Endothelial cell of umbilical vein (primary cell): ENCODE measurements at regions not wholly inside any gene's neighbourhood (a gene's known extent, or its start where the extent isn't known, plus 50 kb on each side); places are given as distances from the start of the nearest gene placed in this dataset.

ENCODE experiments used
- BruUV-seq: library from RNA; stranded (reverse); fragments of 400-500 nt; replicated peaks from 2 replicates; lab custom pipeline; 2021; lab: Mats Ljungman, UMichigan
- CTCF ChIA-PET: fragments of 300-600, 350-600 bp; sonication (Branson Sonifier 250); formaldehyde crosslinking; loops from one replicate; lab custom pipeline; 2021; ENCODE audit warnings: antibody characterized with exemption, inconsistent platforms; lab: Charles Lee
- POLR2A ChIA-PET: fragments of 300-600, 350-600 bp; sonication (Branson Sonifier 250); formaldehyde crosslinking; loops from one replicate; lab custom pipeline; 2021; ENCODE audit warnings: antibody characterized with exemption, inconsistent platforms; lab: Charles Lee
- DNase-seq: peaks from one replicate; pipeline ENCODE4 v3.0.0-alpha.2; 2011; ENCODE audit warnings: low read depth, low spot score
- FAIRE-seq: peaks from 2 replicates; lab custom pipeline; 2011; peaks lifted over from hg19 to GRCh38; lab: Jason Lieb, UNC
- H2AFZ ChIP-seq: 2 replicates; pipeline ENCODE4 v1.6.0; 2012; ENCODE audit warnings: low read depth, low read length, control low read depth, inconsistent platforms
- H3K27ac ChIP-seq: 2 replicates; pipeline ENCODE4 v1.5.1; 2011; ENCODE audit warnings: low read depth, mild to moderate bottlenecking, control low read depth, low read length, moderate library complexity; ENCODE audit not compliant: insufficient read depth
- H3K27me3 ChIP-seq, 2 experiments: 2 replicates each; pipeline versions ENCODE4 v1.6.0 to v1.6.1; 2011; ENCODE audit warnings: low read length in 2 of 2, mixed read lengths in 1 of 2; ENCODE audit not compliant: control insufficient read depth in 2 of 2, insufficient read depth in 2 of 2
- H3K36me3 ChIP-seq, 2 experiments: 2 replicates in 1 of 2; 3 replicates in 1 of 2; pipeline ENCODE4 v1.5.1; 2011; ENCODE audit warnings: low read length in 2 of 2, mild to moderate bottlenecking in 1 of 2, moderate library complexity in 1 of 2; ENCODE audit not compliant: control insufficient read depth in 2 of 2, insufficient read depth in 2 of 2; ENCODE audit errors: extremely low read depth in 1 of 2
- H3K4me1 ChIP-seq: 3 replicates; pipeline ENCODE4 v1.5.1; 2011; ENCODE audit warnings: mild to moderate bottlenecking, low read length; ENCODE audit not compliant: control insufficient read depth, insufficient read depth; ENCODE audit errors: extremely low read depth
- H3K4me2 ChIP-seq: 2 replicates; pipeline ENCODE4 v1.6.1; 2011; ENCODE audit warnings: low read length, control low read depth, mixed read lengths; ENCODE audit not compliant: insufficient read depth
- H3K4me3 ChIP-seq, 3 experiments: fragments of 200-600 bp in 1 of 3; sonication (generic), shearing (Covaris generic) in 1 of 3; replicated peaks in 1 of 3; 2 replicates each; pipeline ENCODE4 v1.5.1; 2011 to 2016; ENCODE audit warnings: control low read depth in 3 of 3, low read length in 3 of 3, mild to moderate bottlenecking in 2 of 3, inconsistent platforms in 1 of 3, low read depth in 1 of 3, moderate library complexity in 1 of 3; ENCODE audit not compliant: insufficient read depth in 1 of 3
- H3K79me2 ChIP-seq: 2 replicates; pipeline ENCODE4 v1.6.0; 2012; ENCODE audit warnings: low read length, inconsistent platforms; ENCODE audit not compliant: control insufficient read depth, insufficient read depth
- H3K9ac ChIP-seq: replicated peaks from 2 replicates; pipeline ENCODE3; 2011; ENCODE audit warnings: low read length, control low read depth; ENCODE audit not compliant: insufficient read depth; ENCODE audit errors: extremely low read depth
- H3K9me1 ChIP-seq: replicated peaks from 3 replicates; pipeline ENCODE4 v1.6.0; 2011; ENCODE audit warnings: mild to moderate bottlenecking, low read length; ENCODE audit not compliant: control insufficient read depth, insufficient read depth; ENCODE audit errors: extremely low read depth
- H3K9me3 ChIP-seq: replicated peaks from 2 replicates; pipeline ENCODE4 v1.5.1; 2012; ENCODE audit warnings: low read length, inconsistent platforms; ENCODE audit not compliant: control insufficient read depth, insufficient read depth
- H4K20me1 ChIP-seq: replicated peaks from 2 replicates; pipeline ENCODE3; 2011; ENCODE audit warnings: mild to moderate bottlenecking, low read length; ENCODE audit not compliant: control insufficient read depth, insufficient read depth; ENCODE audit errors: extremely low read depth
- CTCF ChIP-seq, 2 donors: IDR thresholded peaks; 1 replicate in 1 of 2; 2 replicates in 1 of 2; pipeline ENCODE4 v1.5.1; 2011; ENCODE audit warnings: low read length in 2 of 2, mild to moderate bottlenecking in 2 of 2, moderate library complexity in 2 of 2, control low read depth in 1 of 2, inconsistent platforms in 1 of 2, low read depth in 1 of 2; ENCODE audit not compliant: insufficient read depth in 1 of 2; ENCODE audit errors: extremely low read depth in 1 of 2
- EZH2 ChIP-seq: IDR thresholded peaks from 2 replicates; pipeline ENCODE4 v1.6.1; 2012; ENCODE audit warnings: borderline replicate concordance, low read depth, mild to moderate bottlenecking, moderate library complexity, low read length, inconsistent platforms; ENCODE audit not compliant: severe bottlenecking
- FOS ChIP-seq: IDR thresholded peaks from 2 replicates; pipeline ENCODE4 v1.6.1; 2011; ENCODE audit warnings: mild to moderate bottlenecking, low read length, moderate library complexity, borderline replicate concordance; ENCODE audit not compliant: insufficient read depth
- GATA2 ChIP-seq: IDR thresholded peaks from 2 replicates; pipeline ENCODE4 v1.7.0; 2011; ENCODE audit warnings: low read depth, mild to moderate bottlenecking, moderate library complexity, mixed read lengths, low read length; ENCODE audit not compliant: insufficient read length, insufficient read depth
- JUN ChIP-seq: IDR thresholded peaks from 2 replicates; pipeline ENCODE4 v1.6.1; 2011; ENCODE audit warnings: borderline replicate concordance, low read depth; ENCODE audit not compliant: insufficient read length, insufficient read depth
- MAX ChIP-seq: IDR thresholded peaks from 2 replicates; pipeline ENCODE4 v1.6.1; 2011; ENCODE audit not compliant: insufficient read depth, insufficient read length
- MYC ChIP-seq: IDR thresholded peaks from one replicate; pipeline ENCODE4 v1.6.1; 2011; ENCODE audit warnings: mild to moderate bottlenecking, low read depth, low read length
- POLR2A ChIP-seq: IDR thresholded peaks from 2 replicates; pipeline ENCODE4 v1.6.1; 2012; ENCODE audit warnings: low read depth, mild to moderate bottlenecking, control low read depth, low read length
- POLR2AphosphoS5 ChIP-seq: IDR thresholded peaks from 2 replicates; pipeline ENCODE4 v1.6.1; 2012; ENCODE audit warnings: low read depth, mild to moderate bottlenecking, control low read depth, low read length, moderate library complexity; ENCODE audit not compliant: insufficient read depth
- dilution Hi-C: fragments of 300-500 bp; cut with MboI; formaldehyde crosslinking; loops from one replicate; pipeline ENCODE4 v1.15.0; 2019; ENCODE audit warnings: low sequenced_read_pairs; ENCODE audit not compliant: extremely low pct_ligation_motif_present
- intact Hi-C: fragments of 100-400 bp; cut with micrococcal nuclease; formaldehyde crosslinking; loops from one replicate; pipeline ENCODE4 v1.10.0; 2022

DNA sequence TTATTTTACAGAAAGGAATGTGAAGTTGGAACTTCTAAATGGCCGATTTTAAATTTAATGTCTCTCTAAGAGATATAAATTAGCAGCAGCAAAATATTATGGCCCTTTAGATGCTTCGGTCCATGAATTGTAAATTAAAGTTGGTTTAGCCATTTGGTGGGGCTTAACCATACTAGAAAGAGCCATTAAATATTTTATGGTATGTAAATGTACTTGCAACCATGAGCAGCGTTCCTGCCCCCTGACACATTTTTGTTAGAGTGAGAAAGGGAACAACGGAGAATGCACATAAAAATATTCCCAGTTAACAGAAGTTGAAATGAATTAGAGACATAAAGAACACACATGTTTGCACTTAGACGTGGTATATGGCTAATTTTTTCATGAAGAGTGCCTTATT, 237.9 kb downstream of the MYLK4 start:
- no TSS peak for BruUV-seq
- no peaks in the 10 kb centered on the region for H3K9me1 ChIP-seq
- H3K4me2 ChIP-seq = no peak overlapping the region
- no peak overlapping the region for H2AFZ ChIP-seq
- H3K27me3 ChIP-seq = peaks cover 0 to under 1% of the 10 kb centered on the region in 2 experiments
- H4K20me1 ChIP-seq = no peaks in the 10 kb centered on the region
- no peak overlapping the region for H3K4me3 ChIP-seq
- POLR2A ChIA-PET = no interaction called here
- no peaks in the 10 kb centered on the region for H3K9me3 ChIP-seq
- dilution Hi-C loops = no loop called here
- no peaks in the 10 kb centered on the region for H3K4me1 ChIP-seq
- no peak for TF ChIP-seq POLR2AphosphoS5
- no peak for TF ChIP-seq JUN
- TF ChIP-seq POLR2A = no peak
- TF ChIP-seq FOS = no peak
- TF ChIP-seq MAX = no peak
- H3K27ac ChIP-seq = no peak overlapping the region
- no peaks in the 10 kb centered on the region for H3K36me3 ChIP-seq
- FAIRE-seq (no peak), DNase-seq (no peak)
- no peaks in the 10 kb centered on the region for H3K79me2 ChIP-seq
- intact Hi-C loops = no loop called here
- CTCF ChIA-PET = no interaction called here
- no peak overlapping the region for H3K9ac ChIP-seq

DNA sequence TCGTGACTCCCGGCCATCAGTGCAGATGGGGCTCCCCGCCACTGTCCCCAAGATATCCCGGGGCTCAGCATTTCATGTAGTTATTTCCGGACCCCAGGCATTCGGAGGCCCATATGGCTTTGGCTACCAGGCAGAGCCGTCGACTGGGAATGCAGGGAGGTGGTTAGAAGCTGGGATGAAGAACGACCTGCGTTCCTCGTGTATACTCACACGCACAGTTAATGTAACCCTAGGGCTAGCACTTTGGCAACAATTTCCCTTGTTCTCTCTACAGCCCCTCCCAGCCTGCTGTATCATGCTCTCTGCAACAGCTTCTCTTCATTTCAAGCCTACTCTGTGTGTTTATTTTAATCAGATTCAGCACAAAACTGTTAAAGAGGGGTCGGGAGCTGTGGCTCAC, 240.4 kb downstream of the MYLK4 start:
- DNase-seq (no peak), FAIRE-seq (no peak)
- Histone ChIP-seq H3K9me3 (no peaks in the 10 kb centered on the region), H3K36me3 (no peaks in the 10 kb centered on the region), H3K4me2 (no peak overlapping the region), H3K9ac (no peak overlapping the region), H3K79me2 (no peaks in the 10 kb centered on the region), H2AFZ (no peak overlapping the region), H3K27ac (no peak overlapping the region), H3K4me1 (no peaks in the 10 kb centered on the region), H4K20me1 (no peaks in the 10 kb centered on the region), H3K4me3 (no peak overlapping the region), H3K27me3 (peaks cover 4 to 6% of the 10 kb centered on the region in 2 experiments), H3K9me1 (no peaks in the 10 kb centered on the region)
- dilution Hi-C loops = no loop called here
- BruUV-seq = no TSS peak
- ChIA-PET CTCF (no interaction called here), POLR2A (no interaction called here)
- TF ChIP-seq CTCF (IDR thresholded peaks at IDR 0.05; ENCODE audit: extremely low read depth in 1 of 2, insufficient read depth in 1 of 2, low read depth in 1 of 2, low read length in 2 of 2) (no peak), EZH2 (no peak), MAX (no peak), FOS (no peak), POLR2AphosphoS5 (no peak), GATA2 (no peak), JUN (no peak), POLR2A (no peak), MYC (no peak)
- intact Hi-C loops = no loop called here
